H1 (cell line): ENCODE measurements at regions not wholly inside any gene's neighbourhood (a gene's known extent, or its start where the extent isn't known, plus 50 kb on each side); places are given as distances from the start of the nearest gene placed in this dataset.

ENCODE experiments used
- CHD7 ChIP-seq: fragments of 300-600 bp; sonication (generic); IDR thresholded peaks from 2 replicates; pipeline ENCODE4 v1.7.1; 2012; ENCODE audit warnings: low read length, moderate library complexity, mild to moderate bottlenecking, inconsistent platforms; ENCODE audit not compliant: insufficient replicate concordance
- E2F6 ChIP-seq: IDR thresholded peaks from 2 replicates; pipeline ENCODE4 v1.6.1; 2012; ENCODE audit warnings: inconsistent platforms
- JUND ChIP-seq: IDR thresholded peaks from 2 replicates; pipeline ENCODE4 v1.6.1; 2011; ENCODE audit warnings: mild to moderate bottlenecking, improper control_type of control experiment, low read length
- NRF1 ChIP-seq: IDR thresholded peaks from 2 replicates; pipeline ENCODE4 v1.6.1; 2011; ENCODE audit warnings: mild to moderate bottlenecking, low read depth, low read length, improper control_type of control experiment
- RFX5 ChIP-seq: IDR thresholded peaks from 2 replicates; pipeline ENCODE4 v1.6.1; 2011; ENCODE audit warnings: low read depth, low read length, improper control_type of control experiment, borderline replicate concordance

GRCh38 chr5:179495906-179496455 lies 54.4 kb upstream of the RUFY1 start (continued):
- no peak for TF ChIP-seq CHD7
- TF ChIP-seq JUND, result no peak
- no peak for TF ChIP-seq NRF1
- TF ChIP-seq E2F6, result 0 out of 2 replicates have a peak, but pooled peaks have one; percentile 20
- no peak for TF ChIP-seq RFX5
